ENCODE measurements at regions not wholly inside any gene's neighbourhood (a gene's known extent, or its start where the extent isn't known, plus 50 kb on each side); places are given as distances from the start of the nearest gene placed in this dataset.
A peak's percentile ranks its signal among the peaks of the same experiment; 100 is the strongest.

- DNase-seq (no peak), ATAC-seq (no peak)
Observed at GRCh38 chr9:129356871-129357772, 179.1 kb upstream of the IER5L start.

DNA sequence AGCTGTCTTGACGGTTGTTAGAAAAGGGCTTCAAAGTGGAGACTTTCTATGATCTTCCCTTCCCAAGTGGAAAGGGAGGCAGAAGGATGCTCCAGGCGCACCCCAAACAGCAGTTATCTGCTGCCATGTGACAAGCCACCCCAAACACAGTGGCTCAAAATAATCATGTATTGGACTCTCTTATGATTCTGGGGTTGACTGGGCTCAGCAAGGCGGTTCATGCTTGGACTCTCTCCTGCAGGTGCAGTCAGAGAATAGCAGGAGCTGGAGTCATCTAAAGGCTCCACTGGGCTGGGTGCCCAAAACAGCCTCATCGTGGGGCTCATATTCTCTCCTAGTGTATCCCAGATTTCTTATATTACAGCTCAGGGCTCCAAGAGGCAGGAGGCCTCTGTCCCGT, 177.6 kb upstream of the IER5L start:
- ATAC-seq (no peak), DNase-seq (no peak)

DNA sequence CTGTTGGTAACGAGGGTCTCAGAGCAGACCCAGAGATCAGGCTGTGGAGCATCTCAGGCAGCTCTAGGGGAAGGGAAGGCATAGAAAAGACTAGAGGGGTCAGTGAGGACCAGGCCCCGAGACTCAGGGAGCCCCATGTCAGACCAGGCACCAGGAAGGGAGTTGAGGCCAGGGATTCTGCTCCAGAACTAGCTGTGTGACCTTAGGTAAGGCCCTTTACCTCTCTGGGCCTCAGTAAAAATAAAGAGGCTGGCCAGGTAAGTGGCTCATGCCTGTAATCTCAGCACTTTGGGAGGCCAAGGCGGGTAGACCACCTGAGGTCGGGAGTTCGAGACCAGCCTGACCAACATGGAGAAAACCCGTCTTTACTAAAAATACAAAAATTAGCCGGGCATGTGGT, 176.4 kb upstream of the IER5L start:
- ATAC-seq (no peak), DNase-seq (no peak)

GRCh38 chr9:129353697-129354336, 175.8 kb upstream of the IER5L start:
- DNase-seq = no peak
- ATAC-seq = no peak

DNA sequence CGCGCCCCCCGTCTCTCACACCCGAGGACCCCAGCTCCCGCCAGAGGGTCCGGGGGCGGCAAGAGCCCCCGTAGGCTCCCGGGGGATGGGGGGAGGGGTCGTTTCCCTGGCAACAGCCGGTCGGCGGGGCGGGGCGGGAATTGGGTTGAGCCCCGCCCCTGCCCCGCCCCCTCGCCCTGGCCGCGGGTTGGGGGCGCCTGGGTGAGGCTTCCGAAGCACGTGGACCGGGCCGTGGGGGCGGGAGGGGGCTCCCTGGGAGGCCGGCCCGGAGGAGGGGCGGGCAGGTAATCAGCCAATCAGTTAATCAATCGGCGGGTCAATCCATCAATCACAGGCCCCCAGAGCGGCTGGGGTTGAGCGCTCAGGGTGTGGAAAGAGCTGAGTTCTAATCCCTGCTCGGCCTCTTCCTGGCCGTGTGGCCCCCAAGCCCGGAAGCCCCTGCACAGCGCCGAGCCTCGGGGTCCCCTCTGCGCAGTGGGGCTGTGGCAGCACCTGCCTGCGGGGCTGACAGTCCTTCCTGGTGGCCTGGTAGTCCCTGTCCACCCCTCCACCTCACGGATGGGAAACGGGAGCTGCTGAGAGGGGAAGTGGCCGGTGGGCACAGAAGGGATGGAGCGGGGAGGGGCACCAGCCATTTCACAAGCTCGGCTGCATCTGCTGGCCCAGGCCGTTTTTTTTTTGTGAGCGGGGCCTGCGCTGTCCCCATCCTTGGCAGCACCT, 174.2 kb upstream of the IER5L start:
- ATAC-seq (no peak), DNase-seq (peak; percentile 48)

DNA sequence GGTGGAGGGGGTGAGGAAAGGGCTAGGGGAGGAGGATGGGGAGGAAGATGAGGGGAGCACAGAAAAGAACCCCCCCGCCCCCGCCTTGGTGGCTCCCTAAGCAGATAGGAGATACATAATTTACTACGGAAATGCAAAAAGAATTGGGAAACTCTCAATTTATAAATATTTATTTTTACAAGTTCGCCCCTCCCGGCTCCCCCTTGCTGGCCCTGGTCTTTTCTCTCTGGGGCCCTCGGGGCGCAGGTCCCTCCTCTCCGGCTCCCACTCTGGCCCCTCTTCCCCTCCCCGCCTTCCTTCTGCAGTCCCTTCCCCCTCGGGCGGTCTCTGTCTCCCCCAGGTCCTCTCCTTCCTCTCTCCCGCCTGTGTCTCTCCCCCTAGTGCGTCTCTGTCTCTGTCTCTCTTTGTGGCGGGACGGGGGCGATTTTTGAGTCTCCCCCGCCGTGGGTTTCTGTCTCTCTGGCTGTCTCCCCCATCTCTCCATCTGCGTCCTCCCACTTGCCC, 173.6 kb upstream of the IER5L start:
- no peak for DNase-seq
- ATAC-seq = no peak

GRCh38 chr9:129351058-129351641, 173.1 kb upstream of the IER5L start:
- ATAC-seq (no peak), DNase-seq (no peak)

DNA sequence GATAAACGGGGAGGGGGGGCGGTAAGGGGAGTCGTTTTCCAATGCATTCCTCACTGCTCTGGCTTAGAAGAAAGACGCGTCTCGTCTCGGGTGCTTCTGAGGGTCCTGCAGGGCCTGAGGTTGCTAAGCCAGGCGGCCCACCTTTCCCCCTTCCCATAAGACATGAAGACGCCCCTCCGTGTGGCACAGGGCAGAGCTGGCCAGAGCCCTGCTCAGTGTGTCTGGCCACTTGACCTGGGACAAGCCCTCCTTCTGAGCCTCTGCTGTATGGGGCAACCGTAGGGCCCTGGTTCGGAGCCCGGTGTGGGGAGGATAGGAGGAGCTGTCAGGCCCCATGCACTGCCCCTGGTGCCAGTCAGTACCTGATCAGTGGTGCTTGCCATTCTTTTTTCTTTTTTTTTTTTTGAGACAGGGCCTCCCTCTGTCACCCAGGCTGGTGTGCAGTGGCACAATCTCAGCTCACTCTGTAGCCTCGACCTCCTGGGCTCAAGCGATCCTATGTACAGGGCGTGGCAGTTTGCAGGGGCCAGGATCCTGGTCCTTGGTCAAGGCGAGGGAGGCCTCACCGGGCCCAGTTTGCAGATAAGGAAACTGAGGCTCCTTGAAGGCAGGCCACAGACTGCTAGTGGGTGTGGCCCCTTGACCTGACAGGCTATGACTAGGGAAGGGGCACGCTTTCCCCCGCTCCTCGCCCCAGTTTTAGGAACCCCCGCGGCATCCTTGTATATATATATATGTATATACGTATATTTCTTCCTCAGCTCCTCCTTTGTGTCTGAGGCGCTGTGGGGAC, 172.3 kb upstream of the IER5L start:
- ATAC-seq = no peak
- no peak for DNase-seq

DNA sequence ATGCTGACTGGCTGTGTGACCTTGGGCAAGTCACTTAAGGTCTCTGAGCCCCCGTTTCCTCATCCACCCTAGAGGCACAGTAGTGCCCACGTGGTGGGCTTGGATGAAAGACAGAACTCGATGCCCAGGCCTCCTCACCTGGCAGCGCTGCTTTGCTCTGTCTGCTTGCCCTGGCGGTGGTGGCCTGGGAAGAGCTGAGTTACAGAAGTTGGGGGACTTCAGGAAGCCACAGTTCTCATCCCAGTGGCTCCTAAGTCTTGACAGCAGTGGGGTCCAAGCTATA, 171.5 kb upstream of the IER5L start:
- ATAC-seq (no peak), DNase-seq (no peak)

GRCh38 chr9:129348890-129349664, 171.0 kb upstream of the IER5L start:
- DNase-seq (no peak), ATAC-seq (no peak)

DNA sequence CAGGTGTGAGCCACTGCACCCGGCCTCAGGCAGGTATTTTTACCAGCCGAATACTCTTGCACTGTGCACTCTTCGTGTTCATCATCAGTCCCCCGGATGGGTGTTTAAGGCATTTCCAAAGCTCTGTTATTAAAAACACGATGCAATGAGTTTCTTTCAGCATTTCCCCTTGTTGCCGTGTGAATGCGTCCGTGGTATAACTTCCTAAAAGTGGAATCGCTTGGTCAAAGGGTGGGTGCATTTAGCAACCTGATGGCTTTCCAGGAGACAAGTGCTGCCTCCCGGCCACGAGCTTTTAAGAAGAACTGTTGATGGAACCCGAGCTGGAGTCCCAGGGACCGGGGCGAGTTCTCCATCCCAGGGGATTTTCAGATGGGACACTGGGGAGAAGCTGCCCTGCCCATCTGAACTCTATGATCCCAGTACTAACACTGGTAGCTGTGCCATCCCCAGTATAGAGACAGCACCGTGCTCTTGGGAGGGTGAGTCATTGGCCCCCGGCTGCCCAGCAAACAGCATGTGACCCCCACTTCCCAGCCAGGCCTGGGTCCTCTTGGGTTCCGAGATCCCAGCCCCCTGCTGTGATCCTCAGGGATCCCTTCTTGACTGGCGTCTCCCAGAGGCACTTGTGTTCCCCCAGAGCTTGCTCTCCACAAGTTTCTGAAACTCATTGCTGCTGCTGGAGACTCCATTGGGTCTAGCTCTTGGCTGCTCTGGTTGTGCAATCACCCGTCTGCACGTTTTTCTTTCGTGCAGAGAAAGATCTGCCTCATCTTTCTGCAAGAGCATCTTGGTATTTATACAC, 169.5 kb upstream of the IER5L start:
- DNase-seq (no peak), ATAC-seq (no peak)

DNA sequence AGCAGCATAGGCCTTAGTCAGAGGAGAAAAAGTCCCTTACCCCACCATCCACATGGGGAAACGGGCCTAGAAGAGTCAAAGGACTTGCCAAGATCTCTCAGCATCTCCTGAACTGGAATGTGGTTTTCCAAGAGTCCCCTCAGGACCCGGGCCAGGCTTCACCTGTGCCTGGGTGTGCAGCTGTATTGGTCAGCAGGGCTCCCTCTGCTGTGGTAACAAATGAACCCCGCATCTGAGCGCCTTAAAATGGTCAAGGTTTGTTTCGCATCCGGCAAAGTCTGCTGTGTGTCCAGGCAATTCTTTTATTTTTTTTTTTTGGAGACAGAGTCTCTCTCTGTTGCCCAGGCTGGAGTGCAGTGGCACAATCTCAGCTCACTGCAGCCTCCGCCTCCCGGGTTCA, 168.0 kb upstream of the IER5L start:
- DNase-seq (no peak), ATAC-seq (no peak)

DNA sequence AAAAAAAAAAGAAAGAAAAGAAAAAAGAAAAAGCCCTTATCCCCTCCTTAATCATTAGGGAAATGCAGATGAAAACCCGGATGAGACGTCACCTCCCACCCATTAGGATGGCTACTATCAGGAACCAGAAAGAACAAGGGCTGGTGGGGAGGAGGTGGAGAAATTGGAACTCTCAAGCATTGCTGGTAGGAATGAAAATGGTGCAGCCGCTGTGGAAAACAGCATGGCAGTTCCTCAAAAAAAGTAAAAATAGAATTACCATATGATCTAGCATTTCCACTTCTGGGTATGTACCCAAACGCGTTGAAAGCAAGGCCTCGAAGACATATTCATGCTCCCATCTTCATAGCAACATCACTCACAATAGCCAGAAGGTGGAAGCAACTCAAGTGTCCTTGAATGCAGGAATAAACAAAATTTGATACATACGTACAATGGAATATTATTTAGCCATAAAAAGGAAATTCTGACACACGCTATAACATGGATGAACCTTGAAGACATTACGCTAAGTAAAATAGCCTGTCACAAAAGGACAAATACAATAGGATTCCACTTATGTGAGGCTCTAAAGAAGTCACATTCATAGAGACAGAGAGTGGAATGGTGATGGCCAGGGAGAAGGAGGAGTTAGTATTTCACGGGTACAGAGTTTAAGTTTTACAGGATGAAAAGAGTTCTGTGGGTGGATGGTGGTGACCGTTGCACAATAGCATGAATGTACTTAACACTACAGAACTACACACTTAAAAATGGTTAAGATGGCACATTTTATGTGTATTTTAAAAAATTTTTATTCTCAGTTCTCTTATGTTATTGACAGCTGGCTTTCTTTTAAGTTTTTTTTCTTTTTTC, 166.8 kb upstream of the IER5L start:
- DNase-seq (no peak), ATAC-seq (no peak)

DNA sequence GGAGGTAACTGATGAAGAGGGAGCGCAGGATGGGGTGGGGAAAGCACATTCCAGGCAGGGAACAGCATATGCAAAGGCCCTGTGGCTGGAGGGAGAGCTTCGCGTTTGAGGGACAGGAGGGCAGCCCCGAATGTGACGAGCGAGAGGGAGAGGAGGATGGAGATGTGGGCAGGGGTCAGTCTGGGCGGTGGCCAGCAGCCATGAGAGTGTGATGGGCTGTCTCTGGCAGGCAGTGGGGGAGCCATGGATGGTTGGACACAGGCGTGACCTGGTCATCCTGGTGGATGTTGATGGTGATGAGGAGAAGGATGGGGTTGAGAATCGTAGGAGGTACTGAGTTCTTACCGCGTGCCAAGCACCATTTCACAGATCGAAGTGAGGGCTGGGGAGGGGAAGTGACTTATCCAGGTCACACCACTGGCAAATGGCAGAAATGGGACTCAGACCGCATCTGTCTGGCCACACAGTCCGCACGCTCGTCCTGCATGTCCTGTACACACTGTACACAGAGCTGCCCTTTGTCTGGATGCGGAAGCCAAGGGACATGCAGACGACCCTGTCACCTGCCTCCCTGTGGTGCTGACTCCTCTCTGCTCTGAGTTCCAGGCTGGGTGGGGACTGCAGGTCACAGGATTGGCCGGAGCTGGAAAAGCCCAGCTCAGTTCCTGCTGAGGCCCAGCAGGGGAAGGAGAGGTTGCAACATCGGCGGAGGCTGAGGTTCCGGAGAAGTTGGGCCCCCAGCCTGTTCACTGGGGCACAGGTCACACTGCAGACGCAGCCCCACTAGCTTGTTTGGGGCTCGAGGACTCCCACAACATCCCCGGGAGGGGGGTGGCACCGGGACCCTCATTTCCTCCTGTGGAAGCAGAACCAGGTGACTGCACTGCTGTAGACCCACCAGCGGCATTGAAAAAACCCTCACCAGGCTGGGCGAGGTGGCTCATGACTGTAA, 165.6 kb upstream of the IER5L start:
- DNase-seq (no peak), ATAC-seq (no peak)

GRCh38 chr9:129342591-129343423, 164.7 kb upstream of the IER5L start:
- ATAC-seq = no peak
- no peak for DNase-seq

DNA sequence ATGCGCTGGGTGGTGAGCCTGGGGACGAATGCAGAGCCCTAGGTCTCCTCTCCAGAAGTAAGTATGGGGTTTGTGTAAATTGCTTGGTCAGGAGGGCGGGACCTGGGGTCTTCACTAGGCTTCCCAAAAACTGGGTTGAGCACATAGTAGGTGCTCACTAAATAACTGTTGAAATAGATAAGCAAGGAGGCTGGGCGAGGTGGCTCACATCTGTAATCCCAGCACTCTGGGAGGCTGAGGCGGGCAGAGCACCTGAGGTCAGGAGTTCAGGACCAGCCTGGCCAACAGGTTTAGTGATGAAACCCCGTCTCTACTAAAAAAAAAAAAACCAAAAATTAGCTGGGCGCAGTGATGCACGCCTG, 163.9 kb upstream of the IER5L start:
- DNase-seq (no peak), ATAC-seq (no peak)

All from stimulated activated naive CD8-positive, alpha-beta T cell treated with anti-CD3 and anti-CD28 coated beads, Interleukin-15, Interleukin-2, amounts not matched to agents 100 U/mL and 50 U/mL, for 24 hours (primary cell).